ENCODE measurements at regions not wholly inside any gene's neighbourhood (a gene's known extent, or its start where the extent isn't known, plus 50 kb on each side); places are given as distances from the start of the nearest gene placed in this dataset.

DNA sequence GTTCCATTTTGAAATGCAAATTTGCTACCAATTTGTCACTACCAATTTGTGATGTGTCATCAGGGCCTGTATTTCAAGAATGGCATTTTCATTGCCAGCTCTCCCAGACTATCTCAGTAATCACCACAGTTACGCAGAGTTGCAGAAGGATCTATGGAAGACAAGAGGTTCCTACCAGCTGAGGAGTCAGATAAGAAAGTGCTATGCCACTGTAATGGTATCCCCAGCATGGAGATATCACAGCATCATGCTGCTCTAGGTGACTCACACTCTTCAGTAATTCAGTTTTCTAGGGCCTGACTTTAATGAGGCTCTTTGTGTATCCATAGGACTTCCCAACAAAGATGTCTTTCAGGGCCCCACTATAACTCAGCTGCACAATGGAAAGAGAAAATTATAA is 490.3 kb downstream of the ARHGEF28 start:
- Histone ChIP-seq H3K27me3 (ENCODE audit: insufficient read depth, low read length, poor library complexity) (peaks cover 4% of the 10 kb centered on the region), H3K9me3 (ENCODE audit: insufficient read depth, low read length, severe bottlenecking) (no peaks in the 10 kb centered on the region), H4K20me1 (ENCODE audit: insufficient read depth, low read length) (no peaks in the 10 kb centered on the region), H3K79me2 (ENCODE audit: insufficient read depth, low read length) (no peaks in the 10 kb centered on the region), H3K36me3 (ENCODE audit: insufficient read depth, low read length) (no peaks in the 10 kb centered on the region), H3K9ac (ENCODE audit: low read depth, low read length) (no peak overlapping the region), H3K4me2 (ENCODE audit: insufficient read depth, low read length) (no peak overlapping the region), H3K27ac (ENCODE audit: low read length) (no peak overlapping the region), H3K4me1 (ENCODE audit: insufficient read depth, low read length) (no peaks in the 10 kb centered on the region), H2AFZ (ENCODE audit: low read depth, low read length) (no peak overlapping the region), H3K4me3 (ENCODE audit: low read depth in 1 of 2, low read length in 2 of 2) (no peak overlapping the region)
- no peak for ATAC-seq (ENCODE audit: insufficient read depth, low read depth)
- DNase-seq: no peak
- no peak for TF ChIP-seq EZH2 (IDR thresholded peaks at IDR 0.05; ENCODE audit: borderline replicate concordance, low read depth, low read length, severe bottlenecking)
- TF ChIP-seq CTCF (IDR thresholded peaks at IDR 0.05; ENCODE audit: borderline replicate concordance, extremely low read depth, low read length, poor library complexity, severe bottlenecking): no peak

GRCh38 chr5:74113927-74114326 is 487.9 kb downstream of the ARHGEF28 start:
- DNase-seq (no peak), ATAC-seq (ENCODE audit: insufficient read depth, low read depth) (no peak)
- no peaks in the 10 kb centered on the region for H3K4me1 ChIP-seq (ENCODE audit: insufficient read depth, low read length)
- no peak overlapping the region for H3K4me3 ChIP-seq (ENCODE audit: low read depth in 1 of 2, low read length in 2 of 2)
- H3K27ac ChIP-seq (ENCODE audit: low read length): no peak overlapping the region
- no peaks in the 10 kb centered on the region for H3K36me3 ChIP-seq (ENCODE audit: insufficient read depth, low read length)
- TF ChIP-seq EZH2 (IDR thresholded peaks at IDR 0.05; ENCODE audit: borderline replicate concordance, low read depth, low read length, severe bottlenecking) (no peak), CTCF (IDR thresholded peaks at IDR 0.05; ENCODE audit: borderline replicate concordance, extremely low read depth, low read length, poor library complexity, severe bottlenecking) (no peak)
- no peak overlapping the region for H3K9ac ChIP-seq (ENCODE audit: low read depth, low read length)
- no peaks in the 10 kb centered on the region for H3K9me3 ChIP-seq (ENCODE audit: insufficient read depth, low read length, severe bottlenecking)
- H3K27me3 ChIP-seq (ENCODE audit: insufficient read depth, low read length, poor library complexity): peaks cover 4% of the 10 kb centered on the region
- no peak overlapping the region for H3K4me2 ChIP-seq (ENCODE audit: insufficient read depth, low read length)
- H3K79me2 ChIP-seq (ENCODE audit: insufficient read depth, low read length): no peaks in the 10 kb centered on the region
- no peaks in the 10 kb centered on the region for H4K20me1 ChIP-seq (ENCODE audit: insufficient read depth, low read length)
- no peak overlapping the region for H2AFZ ChIP-seq (ENCODE audit: low read depth, low read length)

DNA sequence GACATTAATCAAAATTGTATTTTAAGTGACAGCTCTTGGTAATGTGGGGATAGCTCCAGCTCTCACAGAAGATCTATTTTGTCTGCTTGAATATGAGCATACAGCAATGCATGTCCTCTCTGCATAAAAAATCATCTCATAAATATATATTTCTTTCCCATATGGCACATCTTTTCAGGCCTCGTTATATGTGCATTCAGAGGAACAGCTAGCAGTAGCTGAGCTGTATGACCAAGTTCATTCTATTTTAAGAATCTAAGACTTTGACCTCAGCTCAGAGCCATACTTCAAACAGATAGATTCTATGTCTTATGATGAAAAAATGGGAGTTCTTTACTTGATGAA is 487.2 kb downstream of the ARHGEF28 start:
- no peaks in the 10 kb centered on the region for H4K20me1 ChIP-seq (ENCODE audit: insufficient read depth, low read length)
- ATAC-seq (ENCODE audit: insufficient read depth, low read depth): no peak
- H3K27me3 ChIP-seq (ENCODE audit: insufficient read depth, low read length, poor library complexity): peaks cover 4% of the 10 kb centered on the region
- no peak overlapping the region for H3K4me3 ChIP-seq (ENCODE audit: low read depth in 1 of 2, low read length in 2 of 2)
- DNase-seq: no peak
- H3K4me2 ChIP-seq (ENCODE audit: insufficient read depth, low read length): no peak overlapping the region
- H3K27ac ChIP-seq (ENCODE audit: low read length): no peak overlapping the region
- no peak overlapping the region for H2AFZ ChIP-seq (ENCODE audit: low read depth, low read length)
- no peaks in the 10 kb centered on the region for H3K9me3 ChIP-seq (ENCODE audit: insufficient read depth, low read length, severe bottlenecking)
- TF ChIP-seq CTCF (IDR thresholded peaks at IDR 0.05; ENCODE audit: borderline replicate concordance, extremely low read depth, low read length, poor library complexity, severe bottlenecking) (no peak), EZH2 (IDR thresholded peaks at IDR 0.05; ENCODE audit: borderline replicate concordance, low read depth, low read length, severe bottlenecking) (no peak)
- no peaks in the 10 kb centered on the region for H3K4me1 ChIP-seq (ENCODE audit: insufficient read depth, low read length)
- no peaks in the 10 kb centered on the region for H3K36me3 ChIP-seq (ENCODE audit: insufficient read depth, low read length)
- H3K79me2 ChIP-seq (ENCODE audit: insufficient read depth, low read length): no peaks in the 10 kb centered on the region
- no peak overlapping the region for H3K9ac ChIP-seq (ENCODE audit: low read depth, low read length)
